ENCODE measurements at regions not wholly inside any gene's neighbourhood (a gene's known extent, or its start where the extent isn't known, plus 50 kb on each side); places are given as distances from the start of the nearest gene placed in this dataset.

DNA sequence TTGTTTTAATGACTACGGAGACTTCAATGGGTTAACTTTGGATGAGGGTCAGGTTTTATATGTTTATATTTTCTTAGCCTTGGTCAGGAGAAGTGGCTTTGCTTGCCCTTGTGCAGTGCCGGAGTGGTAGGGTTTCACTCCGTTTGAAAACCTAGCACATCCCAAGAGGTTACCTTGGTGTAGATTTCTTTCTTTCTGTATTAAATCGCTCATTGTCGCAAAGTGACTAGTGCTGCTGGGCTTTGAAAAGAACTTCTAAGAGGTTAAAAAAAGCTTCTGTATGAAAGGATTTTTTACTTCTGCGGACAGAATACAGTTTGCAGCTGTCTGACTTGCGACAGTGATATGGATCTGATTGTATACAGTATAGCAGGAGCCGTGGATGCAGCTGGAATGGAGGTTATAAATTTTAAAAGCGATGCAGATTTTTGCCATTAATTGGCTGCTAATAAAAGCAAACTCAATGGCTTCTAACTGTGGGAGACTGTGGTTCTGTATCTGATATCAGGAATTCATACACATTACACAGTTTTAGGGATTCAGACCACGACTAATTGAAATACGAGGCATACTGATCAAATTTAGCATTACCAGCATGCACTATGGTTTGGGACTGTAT, 340.9 kb upstream of the PITX2 start:
- FAIRE-seq, result no peak
- Histone ChIP-seq H3K27ac (no peak overlapping the region), H3K4me3 (no peak overlapping the region), H3K9me3 (no peaks in the 10 kb centered on the region), H3K4me1 (no peaks in the 10 kb centered on the region), H3K4me2 (no peak overlapping the region)
- POLR2A ChIA-PET, result no interaction called here
- DNase-seq (ENCODE audit: low read depth in 1 of 2, low spot score in 1 of 2), result no peak
- no peak for ATAC-seq
- TF ChIP-seq KDM5A (IDR thresholded peaks at IDR 0.05) (no peak), CBX8 (IDR thresholded peaks at IDR 0.05) (no peak), GATA3 (IDR thresholded peaks at IDR 0.05; ENCODE audit: borderline replicate concordance) (no peak), MYC (IDR thresholded peaks at IDR 0.05; ENCODE audit: borderline replicate concordance, low read length) (no peak), NR3C1 (IDR thresholded peaks at IDR 0.05) (no peak), RCOR1 (IDR thresholded peaks at IDR 0.05; ENCODE audit: low read depth, low read length) (no peak), ZFP36 (IDR thresholded peaks at IDR 0.05; ENCODE audit: borderline replicate concordance, partially characterized antibody) (no peak), POLR2A (IDR thresholded peaks at IDR 0.05; ENCODE audit: low read length) (no peak), JUNB (IDR thresholded peaks at IDR 0.05) (no peak), MAZ (IDR thresholded peaks at IDR 0.05; ENCODE audit: borderline replicate concordance, low read depth, low read length) (no peak), HOXA7 (CRISPR knock-in tag; IDR thresholded peaks at IDR 0.05) (no peak), JUN (IDR thresholded peaks at IDR 0.05) (no peak), FOXS1 (CRISPR knock-in tag; IDR thresholded peaks at IDR 0.05) (no peak), TP53 (CRISPR knock-in tag; IDR thresholded peaks at IDR 0.05) (no peak), ESRRA (IDR thresholded peaks at IDR 0.05; ENCODE audit: borderline replicate concordance, low read length) (no peak), FOSB (CRISPR knock-in tag; IDR thresholded peaks at IDR 0.05) (no peak)
- TF ChIP-seq, protein P1, sequence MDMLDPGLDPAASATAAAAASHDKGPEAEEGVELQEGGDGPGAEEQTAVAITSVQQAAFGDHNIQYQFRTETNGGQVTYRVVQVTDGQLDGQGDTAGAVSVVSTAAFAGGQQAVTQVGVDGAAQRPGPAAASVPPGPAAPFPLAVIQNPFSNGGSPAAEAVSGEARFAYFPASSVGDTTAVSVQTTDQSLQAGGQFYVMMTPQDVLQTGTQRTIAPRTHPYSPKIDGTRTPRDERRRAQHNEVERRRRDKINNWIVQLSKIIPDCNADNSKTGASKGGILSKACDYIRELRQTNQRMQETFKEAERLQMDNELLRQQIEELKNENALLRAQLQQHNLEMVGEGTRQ (IDR thresholded peaks at IDR 0.05), result no peak
- TF ChIP-seq, protein P2, sequence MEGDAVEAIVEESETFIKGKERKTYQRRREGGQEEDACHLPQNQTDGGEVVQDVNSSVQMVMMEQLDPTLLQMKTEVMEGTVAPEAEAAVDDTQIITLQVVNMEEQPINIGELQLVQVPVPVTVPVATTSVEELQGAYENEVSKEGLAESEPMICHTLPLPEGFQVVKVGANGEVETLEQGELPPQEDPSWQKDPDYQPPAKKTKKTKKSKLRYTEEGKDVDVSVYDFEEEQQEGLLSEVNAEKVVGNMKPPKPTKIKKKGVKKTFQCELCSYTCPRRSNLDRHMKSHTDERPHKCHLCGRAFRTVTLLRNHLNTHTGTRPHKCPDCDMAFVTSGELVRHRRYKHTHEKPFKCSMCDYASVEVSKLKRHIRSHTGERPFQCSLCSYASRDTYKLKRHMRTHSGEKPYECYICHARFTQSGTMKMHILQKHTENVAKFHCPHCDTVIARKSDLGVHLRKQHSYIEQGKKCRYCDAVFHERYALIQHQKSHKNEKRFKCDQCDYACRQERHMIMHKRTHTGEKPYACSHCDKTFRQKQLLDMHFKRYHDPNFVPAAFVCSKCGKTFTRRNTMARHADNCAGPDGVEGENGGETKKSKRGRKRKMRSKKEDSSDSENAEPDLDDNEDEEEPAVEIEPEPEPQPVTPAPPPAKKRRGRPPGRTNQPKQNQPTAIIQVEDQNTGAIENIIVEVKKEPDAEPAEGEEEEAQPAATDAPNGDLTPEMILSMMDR (IDR thresholded peaks at IDR 0.05), result no peak
- CTCF ChIA-PET, result no interaction called here
- 63% methylated on average over 11 of the region's 11 CpGs for WGBS (ENCODE audit: missing lambda C conversion rate)

DNA sequence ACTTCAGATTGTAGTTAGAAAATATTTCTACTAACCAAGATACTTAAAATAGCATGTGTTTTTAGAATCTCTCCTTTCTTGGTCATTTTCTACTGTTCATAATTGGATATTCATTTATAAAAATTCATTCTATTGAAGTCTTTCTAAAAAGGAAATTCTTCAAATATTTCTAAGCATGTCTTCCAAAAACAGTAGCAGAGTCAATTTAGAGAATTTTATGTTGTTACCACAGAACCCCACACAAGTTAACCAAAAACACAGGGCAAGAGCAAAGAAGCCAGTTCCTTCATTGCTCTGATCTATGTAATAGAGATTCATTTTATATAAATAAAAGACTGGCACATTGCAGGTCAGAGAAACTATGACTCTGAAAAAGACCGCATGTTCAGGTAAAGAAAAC, 345.1 kb upstream of the PITX2 start:
- CTCF ChIA-PET, result no interaction called here
- Histone ChIP-seq H3K27ac (no peak overlapping the region), H3K4me1 (no peaks in the 10 kb centered on the region), H3K4me2 (no peak overlapping the region), H3K9me3 (no peaks in the 10 kb centered on the region), H3K4me3 (no peak overlapping the region)
- POLR2A ChIA-PET, result no interaction called here
- FAIRE-seq (no peak), ATAC-seq (no peak), DNase-seq (ENCODE audit: low read depth in 1 of 2, low spot score in 1 of 2) (no peak)
- TF ChIP-seq, protein P3, sequence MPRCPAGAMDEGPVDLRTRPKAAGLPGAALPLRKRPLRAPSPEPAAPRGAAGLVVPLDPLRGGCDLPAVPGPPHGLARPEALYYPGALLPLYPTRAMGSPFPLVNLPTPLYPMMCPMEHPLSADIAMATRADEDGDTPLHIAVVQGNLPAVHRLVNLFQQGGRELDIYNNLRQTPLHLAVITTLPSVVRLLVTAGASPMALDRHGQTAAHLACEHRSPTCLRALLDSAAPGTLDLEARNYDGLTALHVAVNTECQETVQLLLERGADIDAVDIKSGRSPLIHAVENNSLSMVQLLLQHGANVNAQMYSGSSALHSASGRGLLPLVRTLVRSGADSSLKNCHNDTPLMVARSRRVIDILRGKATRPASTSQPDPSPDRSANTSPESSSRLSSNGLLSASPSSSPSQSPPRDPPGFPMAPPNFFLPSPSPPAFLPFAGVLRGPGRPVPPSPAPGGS (IDR thresholded peaks at IDR 0.05), result no peak
- TF ChIP-seq RCOR1 (IDR thresholded peaks at IDR 0.05; ENCODE audit: low read depth, low read length), result no peak
- no peak for TF ChIP-seq ZSCAN20 (CRISPR knock-in tag; IDR thresholded peaks at IDR 0.05)
- TF ChIP-seq NPAS2 (CRISPR knock-in tag; IDR thresholded peaks at IDR 0.05; ENCODE audit: borderline replicate concordance), result no peak
- no peak for TF ChIP-seq RFX5 (IDR thresholded peaks at IDR 0.05)
- TF ChIP-seq RARB (CRISPR knock-in tag; IDR thresholded peaks at IDR 0.05), result no peak
- no peak for TF ChIP-seq ZC3H11A (IDR thresholded peaks at IDR 0.05)
- TF ChIP-seq NFE2L2 (conservative IDR thresholded peaks at IDR 0.05; ENCODE audit: low read length), result no peak
- TF ChIP-seq, protein P4, sequence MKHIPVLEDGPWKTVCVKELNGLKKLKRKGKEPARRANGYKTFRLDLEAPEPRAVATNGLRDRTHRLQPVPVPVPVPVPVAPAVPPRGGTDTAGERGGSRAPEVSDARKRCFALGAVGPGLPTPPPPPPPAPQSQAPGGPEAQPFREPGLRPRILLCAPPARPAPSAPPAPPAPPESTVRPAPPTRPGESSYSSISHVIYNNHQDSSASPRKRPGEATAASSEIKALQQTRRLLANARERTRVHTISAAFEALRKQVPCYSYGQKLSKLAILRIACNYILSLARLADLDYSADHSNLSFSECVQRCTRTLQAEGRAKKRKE (CRISPR knock-in tag; IDR thresholded peaks at IDR 0.05; ENCODE audit: low read depth), result no peak
- no peak for TF ChIP-seq HOXA7 (CRISPR knock-in tag; IDR thresholded peaks at IDR 0.05)
- no peak for TF ChIP-seq RAD21 (conservative IDR thresholded peaks at IDR 0.05 in 1 of 2, IDR thresholded peaks at IDR 0.05 in 1 of 2)
- TF ChIP-seq TFCP2L1 (CRISPR knock-in tag; IDR thresholded peaks at IDR 0.05), result no peak
- TF ChIP-seq POLR2A (IDR thresholded peaks at IDR 0.05; ENCODE audit: low read length), result no peak
- TF ChIP-seq BHLHE40 (IDR thresholded peaks at IDR 0.05; ENCODE audit: low read depth, low read length), result no peak
- no peak for TF ChIP-seq EP300 (IDR thresholded peaks at IDR 0.05)
- TF ChIP-seq MYC (IDR thresholded peaks at IDR 0.05; ENCODE audit: borderline replicate concordance, low read length), result no peak
- 95% methylated on average over 1 of the region's 1 CpG for WGBS (ENCODE audit: missing lambda C conversion rate)
